ENCODE measurements at regions not wholly inside any gene's neighbourhood (a gene's known extent, or its start where the extent isn't known, plus 50 kb on each side); places are given as distances from the start of the nearest gene placed in this dataset.

- ChIA-PET CTCF (no interaction called here), POLR2A (interaction anchor here (1.4 kb wide), 1 partner anchor 11 kb away, joined by 4 read pairs; no protein-coding TSS in a partner anchor)
- no peak for TF ChIP-seq CTCF (IDR thresholded peaks at IDR 0.05; ENCODE audit: insufficient read depth, low read length, missing control alignments)
- H3K4me3 ChIP-seq (ENCODE audit: low read depth, low read length) = no peak overlapping the region
- no peak for DNase-seq (ENCODE audit: low read depth, low spot score)
These were observed 152.2 kb downstream of the MAFB start for GRCh38 chr20:40536808-40537207.

- POLR2A ChIA-PET = interaction anchor here (1.4 kb wide), 1 partner anchor 10 kb away, joined by 4 read pairs; no protein-coding TSS in a partner anchor
- CTCF ChIA-PET = no interaction called here
- TF ChIP-seq CTCF (IDR thresholded peaks at IDR 0.05; ENCODE audit: insufficient read depth, low read length, missing control alignments) = no peak
- DNase-seq (ENCODE audit: low read depth, low spot score) = no peak
- H3K4me3 ChIP-seq (ENCODE audit: low read depth, low read length) = no peak overlapping the region
These were observed 153.2 kb downstream of the MAFB start for GRCh38 chr20:40535816-40536215.

- no peak for DNase-seq (ENCODE audit: low read depth, low spot score)
- CTCF ChIA-PET = no interaction called here
These were observed 156.9 kb downstream of the MAFB start for GRCh38 chr20:40532103-40532502.

GRCh38 chr20:40525351-40525750 is 163.7 kb downstream of the MAFB start:
- no peak overlapping the region for H3K4me3 ChIP-seq (ENCODE audit: low read depth, low read length)
- POLR2A ChIA-PET = interaction anchor here (1.0 to 2.6 kb wide), 4 partner anchors 11 to 163 kb away, joined by 3 to 24 read pairs (median 4); partner anchors contain the start of gene MAFB
- CTCF ChIA-PET = interaction anchor here (1.0 kb wide), 1 partner anchor 165 kb away, joined by 3 read pairs; no protein-coding TSS in a partner anchor
- TF ChIP-seq CTCF (IDR thresholded peaks at IDR 0.05; ENCODE audit: insufficient read depth, low read length, missing control alignments) = no peak
- DNase-seq (ENCODE audit: low read depth, low spot score) = peak; percentile 54

More at GRCh38 chr20:40532103-40532502, 156.9 kb downstream of the MAFB start:
- TF ChIP-seq CTCF (IDR thresholded peaks at IDR 0.05; ENCODE audit: insufficient read depth, low read length, missing control alignments) = no peak
- POLR2A ChIA-PET = no interaction called here
- no peak overlapping the region for H3K4me3 ChIP-seq (ENCODE audit: low read depth, low read length)

GRCh38 chr20:40524071-40524470 is 165.0 kb downstream of the MAFB start:
- no peak for DNase-seq (ENCODE audit: low read depth, low spot score)
- ChIA-PET CTCF (no interaction called here), POLR2A (interaction anchor here (0.6 to 2.6 kb wide), 3 partner anchors 11 to 165 kb away, joined by 3 to 24 read pairs (median 3); partner anchors contain the start of gene MAFB)
- H3K4me3 ChIP-seq (ENCODE audit: low read depth, low read length) = no peak overlapping the region
- no peak for TF ChIP-seq CTCF (IDR thresholded peaks at IDR 0.05; ENCODE audit: insufficient read depth, low read length, missing control alignments)

GRCh38 chr20:40522405-40522804 is 166.6 kb downstream of the MAFB start:
- ChIA-PET POLR2A (no interaction called here), CTCF (no interaction called here)
- H3K4me3 ChIP-seq (ENCODE audit: low read depth, low read length) = no peak overlapping the region
- no peak for TF ChIP-seq CTCF (IDR thresholded peaks at IDR 0.05; ENCODE audit: insufficient read depth, low read length, missing control alignments)
- no peak for DNase-seq (ENCODE audit: low read depth, low spot score)

All from AG04449 (cell line).